ENCODE measurements at regions not wholly inside any gene's neighbourhood (a gene's known extent, or its start where the extent isn't known, plus 50 kb on each side); places are given as distances from the start of the nearest gene placed in this dataset.

DNA sequence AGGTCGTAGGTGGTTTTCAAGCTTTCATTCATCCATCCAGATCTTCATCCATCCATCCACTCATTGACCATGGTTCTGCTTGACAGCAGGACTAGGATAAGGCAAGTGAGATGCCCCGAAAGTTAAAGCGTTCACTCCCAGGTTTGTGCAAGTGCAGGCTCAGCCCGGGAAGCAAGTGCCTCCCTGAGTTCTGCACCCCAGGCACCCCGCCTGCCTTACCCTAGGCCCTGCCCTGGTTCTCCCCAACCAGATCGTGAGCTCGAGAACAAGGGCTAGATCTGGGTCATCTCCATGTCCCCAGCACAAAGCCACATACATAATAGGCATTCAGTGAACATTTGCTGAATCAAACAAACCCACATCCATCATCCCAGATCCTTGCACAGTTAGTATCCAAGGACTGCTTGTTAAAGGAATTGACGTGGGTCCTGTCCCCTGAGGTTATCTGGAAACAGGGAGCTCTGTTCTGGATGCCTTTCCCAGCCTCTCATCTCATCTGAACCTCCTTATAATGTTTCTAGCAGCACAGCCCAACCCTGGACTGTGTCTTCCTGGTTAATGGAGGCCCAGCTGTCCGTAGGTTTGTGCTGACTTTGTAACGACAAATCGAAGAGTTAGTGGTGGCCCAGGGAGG lies 116.1 kb upstream of the GPC1 start:
- Histone ChIP-seq H3K27ac (no peak overlapping the region), H3K4me1 (no peaks in the 10 kb centered on the region), H3K9me3 (no peaks in the 10 kb centered on the region), H3K27me3 (no peaks in the 10 kb centered on the region), H3K4me3 (no peak overlapping the region), H3K36me3 (no peaks in the 10 kb centered on the region)
- intact Hi-C loops (cut with DNase I; ENCODE audit: low total_unique reads) (no loop called here), in situ Hi-C loops (cut with MboI; ENCODE audit: low pct_ligation_motif_present in 1 of 4, low pct_unique_long_range_greater_than_20kb in 1 of 4, low sequenced_read_pairs in 3 of 4) (no loop called here)
- DNase-seq: no peak
- WGBS, 2 donors (ENCODE audit: low coverage in 1 of 2): 75 to 82% methylated on average over 2 to 11 of the region's 11 CpGs
- TF ChIP-seq POLR2A (IDR thresholded peaks at IDR 0.05) (no peak), CTCF (IDR thresholded peaks at IDR 0.05) (no peak), EP300 (IDR thresholded peaks at IDR 0.05; ENCODE audit: low read depth) (no peak), POLR2AphosphoS5 (IDR thresholded peaks at IDR 0.05) (no peak)

DNA sequence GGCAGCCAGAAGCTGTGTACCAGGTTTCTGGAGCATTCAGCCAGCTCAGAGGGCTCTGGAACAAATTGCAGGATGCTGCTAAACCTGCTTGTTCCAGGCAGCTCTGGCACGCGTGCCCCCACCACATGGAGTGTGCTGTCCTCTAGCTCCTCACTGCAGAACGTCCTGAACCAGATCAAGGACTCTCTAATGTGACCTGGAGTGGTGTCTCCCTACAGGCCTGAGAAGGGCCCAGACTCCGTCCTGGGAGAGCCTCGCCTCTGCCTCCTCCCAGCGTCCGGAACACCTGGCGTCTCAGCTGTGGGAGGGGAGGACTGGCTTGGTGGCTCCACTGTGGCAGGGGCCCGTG lies 115.6 kb upstream of the GPC1 start:
- in situ Hi-C loops (cut with MboI; ENCODE audit: low pct_ligation_motif_present in 1 of 4, low pct_unique_long_range_greater_than_20kb in 1 of 4, low sequenced_read_pairs in 3 of 4) (no loop called here), intact Hi-C loops (cut with DNase I; ENCODE audit: low total_unique reads) (no loop called here)
- no peak for DNase-seq
- H3K36me3 ChIP-seq: no peaks in the 10 kb centered on the region
- H3K27me3 ChIP-seq: no peaks in the 10 kb centered on the region
- H3K4me1 ChIP-seq: no peaks in the 10 kb centered on the region
- H3K4me3 ChIP-seq: no peak overlapping the region
- WGBS, 2 donors (ENCODE audit: low coverage in 1 of 2): 77% methylated on average over 9 of the region's 9 CpGs; no CpG with 5 or more reads in 1 of the 2 donors
- TF ChIP-seq POLR2A (IDR thresholded peaks at IDR 0.05) (no peak), EP300 (IDR thresholded peaks at IDR 0.05; ENCODE audit: low read depth) (no peak), CTCF (IDR thresholded peaks at IDR 0.05) (no peak), POLR2AphosphoS5 (IDR thresholded peaks at IDR 0.05) (no peak)
- no peak overlapping the region for H3K27ac ChIP-seq
- H3K9me3 ChIP-seq: no peaks in the 10 kb centered on the region

DNA sequence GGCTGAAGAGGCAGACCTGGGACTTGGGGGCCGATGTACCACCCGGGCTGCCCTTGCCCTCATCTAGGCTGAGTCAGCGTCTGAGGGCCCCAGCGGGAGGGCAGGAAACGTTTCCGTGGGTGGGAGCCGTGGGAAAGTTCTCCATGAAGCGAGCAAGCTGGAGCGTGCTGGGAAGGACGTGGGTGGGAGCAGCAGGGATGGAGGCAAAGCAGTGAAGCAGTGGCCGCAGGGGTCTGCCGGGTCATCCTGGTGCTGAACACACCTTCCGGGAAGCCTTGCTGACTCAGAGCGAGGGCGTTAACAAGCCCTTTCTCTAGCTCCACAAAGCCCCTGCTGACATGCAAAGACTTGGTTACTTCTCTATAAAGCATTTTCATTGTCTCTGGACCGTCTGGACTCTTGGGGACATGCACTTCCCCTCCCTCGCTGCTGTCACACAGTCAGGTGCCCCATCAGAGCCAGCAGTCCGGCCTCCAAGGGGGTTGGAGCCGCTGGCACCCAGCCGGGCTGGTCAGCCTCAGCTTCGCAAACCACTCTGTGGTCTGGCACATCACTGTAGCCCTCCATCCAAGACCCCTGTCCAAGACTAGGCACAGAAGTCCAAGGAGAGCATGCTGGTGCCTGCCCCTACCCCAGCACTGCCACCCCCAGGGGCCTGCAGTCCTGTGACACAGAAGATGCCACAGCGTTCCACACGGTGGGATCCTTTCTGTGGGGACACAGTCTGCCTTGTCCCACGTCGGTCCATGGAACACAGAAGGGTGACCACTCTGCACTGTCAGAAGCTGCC lies 115.1 kb upstream of the GPC1 start:
- in situ Hi-C loops (cut with MboI; ENCODE audit: low pct_ligation_motif_present in 1 of 4, low pct_unique_long_range_greater_than_20kb in 1 of 4, low sequenced_read_pairs in 3 of 4): no loop called here
- intact Hi-C loops (cut with DNase I; ENCODE audit: low total_unique reads): no loop called here
- H3K4me1 ChIP-seq: no peaks in the 10 kb centered on the region
- no peak for TF ChIP-seq POLR2A (IDR thresholded peaks at IDR 0.05)
- no peak for TF ChIP-seq EP300 (IDR thresholded peaks at IDR 0.05; ENCODE audit: low read depth)
- no peak for TF ChIP-seq POLR2AphosphoS5 (IDR thresholded peaks at IDR 0.05)
- TF ChIP-seq CTCF (IDR thresholded peaks at IDR 0.05): no peak
- H3K9me3 ChIP-seq: no peaks in the 10 kb centered on the region
- H3K27ac ChIP-seq: no peak overlapping the region
- H3K36me3 ChIP-seq: no peaks in the 10 kb centered on the region
- H3K27me3 ChIP-seq: no peaks in the 10 kb centered on the region
- no peak for DNase-seq
- WGBS, 2 donors (ENCODE audit: low coverage in 1 of 2): 59% methylated on average over 24 of the region's 25 CpGs; no CpG with 5 or more reads in 1 of the 2 donors
- H3K4me3 ChIP-seq: no peak overlapping the region

DNA sequence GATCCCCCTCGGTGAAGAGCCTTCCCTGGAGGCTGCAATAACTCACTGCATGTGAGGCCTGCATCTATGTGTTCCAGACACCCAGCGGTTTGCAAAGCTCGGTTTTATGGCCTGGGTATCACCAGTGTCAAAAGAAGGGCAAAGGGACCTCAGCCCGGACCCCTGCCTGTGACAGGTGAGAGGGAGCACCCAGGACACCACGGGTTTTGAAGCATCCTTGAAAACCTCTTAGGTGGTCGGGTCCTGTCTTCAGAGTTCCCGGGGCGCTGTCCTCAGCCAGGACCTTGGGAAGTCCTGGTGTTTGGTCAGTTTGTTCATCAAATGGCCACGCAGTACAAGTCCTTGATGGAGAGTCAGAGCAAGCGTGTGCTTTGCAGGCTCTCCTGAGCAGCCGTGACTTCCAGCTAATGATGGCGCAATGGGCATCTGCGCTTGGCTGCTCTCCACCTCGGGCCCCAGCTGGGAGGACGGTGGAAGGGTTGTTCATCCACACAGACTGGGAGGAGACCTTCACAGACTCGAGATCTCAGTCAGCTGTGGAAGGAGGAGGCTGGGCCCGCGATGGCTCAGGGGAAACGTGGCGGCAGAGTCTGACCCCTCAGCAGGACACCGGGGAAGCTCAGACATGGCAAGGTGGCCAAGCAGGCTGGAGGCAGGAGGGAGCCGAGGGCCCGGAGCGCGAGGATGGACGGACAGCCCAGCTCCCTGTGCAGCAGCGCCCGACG lies 113.1 kb upstream of the GPC1 start:
- TF ChIP-seq POLR2AphosphoS5 (IDR thresholded peaks at IDR 0.05): no peak
- no peak for TF ChIP-seq POLR2A (IDR thresholded peaks at IDR 0.05)
- TF ChIP-seq EP300 (IDR thresholded peaks at IDR 0.05; ENCODE audit: low read depth): no peak
- TF ChIP-seq CTCF (IDR thresholded peaks at IDR 0.05): no peak
- 72 to 80% methylated on average over 3 to 29 of the region's 29 CpGs for WGBS, 2 donors (ENCODE audit: low coverage in 1 of 2)
- Histone ChIP-seq H3K9me3 (no peaks in the 10 kb centered on the region), H3K36me3 (no peaks in the 10 kb centered on the region), H3K4me1 (no peaks in the 10 kb centered on the region), H3K4me3 (no peak overlapping the region), H3K27ac (no peak overlapping the region), H3K27me3 (no peaks in the 10 kb centered on the region)
- DNase-seq: no peak
- intact Hi-C loops (cut with DNase I; ENCODE audit: low total_unique reads): no loop called here
- in situ Hi-C loops (cut with MboI; ENCODE audit: low pct_ligation_motif_present in 1 of 4, low pct_unique_long_range_greater_than_20kb in 1 of 4, low sequenced_read_pairs in 3 of 4): no loop called here
